Stomach (tissue), 8 donors: ENCODE measurements at regions not wholly inside any gene's neighbourhood (a gene's known extent, or its start where the extent isn't known, plus 50 kb on each side); places are given as distances from the start of the nearest gene placed in this dataset.

Experiments used
- DNase-seq, 2 donors: peaks; one replicate each; pipeline versions ENCODE4 v3.0.0 to v3.0.0-alpha.2; 2013 to 2019
- H3K27ac ChIP-seq, 5 donors: fragments of 200-600 bp in 4 of 5; sonication (generic) in 4 of 5; one replicate each; pipeline ENCODE4 v1.5.1; 2013 to 2019; ENCODE audit warnings: mild to moderate bottlenecking in 1 of 5, moderate library complexity in 1 of 5
- H3K27me3 ChIP-seq, 3 donors: fragments of 200-600 bp; sonication (generic); one replicate each; pipeline ENCODE4 v1.5.1; 2017 to 2019; ENCODE audit warnings: mixed run types in 1 of 3
- H3K36me3 ChIP-seq, 4 donors: fragments of 200-600 bp; sonication (generic); 1 replicate in 3 of 4; 2 replicates in 1 of 4; pipeline ENCODE4 v1.5.1; 2016 to 2019
- H3K4me1 ChIP-seq, 4 donors: fragments of 200-600 bp; sonication (generic); one replicate each; pipeline ENCODE4 v1.5.1; 2016 to 2019
- H3K4me3 ChIP-seq, 4 donors: fragments of 200-600 bp; sonication (generic) in 3 of 4; one replicate each; pipeline ENCODE4 v1.5.1; 2016 to 2019; ENCODE audit warnings: mild to moderate bottlenecking in 1 of 4
- H3K9me3 ChIP-seq, 4 donors: fragments of 200-600 bp; sonication (generic); one replicate each; pipeline ENCODE4 v1.5.1; 2016 to 2019
- CTCF ChIP-seq, 7 experiments: fragments of 450-650 bp in 4 of 7; fragments of 200-600 bp in 3 of 7; sonication (generic) in 3 of 7; IDR thresholded peaks; one replicate each; pipeline ENCODE4 v1.5.1; 2016 to 2019; ENCODE audit warnings: antibody characterized with exemption in 7 of 7, control low read depth in 2 of 7, mild to moderate bottlenecking in 1 of 7
- EP300 ChIP-seq: sonication (generic); formaldehyde crosslinking; IDR thresholded peaks from one replicate; pipeline ENCODE4 v1.6.1; 2017; ENCODE audit warnings: antibody characterized with exemption
- POLR2A ChIP-seq, 4 donors: fragments of 450-650 bp; IDR thresholded peaks; one replicate each; pipeline ENCODE4 v1.6.1; 2016; ENCODE audit warnings: antibody characterized with exemption in 4 of 4, control low read depth in 2 of 4, mild to moderate bottlenecking in 1 of 4, moderate library complexity in 1 of 4
- POLR2AphosphoS5 ChIP-seq, 3 donors: sonication (generic); formaldehyde crosslinking; IDR thresholded peaks; one replicate each; pipeline ENCODE4 v1.6.1; 2016; ENCODE audit warnings: antibody characterized with exemption in 3 of 3
- WGBS, 5 donors: extraction: QIAGEN DNeasy Blood & Tissue Kit in 3 of 5; methylation state at CpG; one replicate each; pipeline versions ENCODE4 v1.1.5 to v1.1.7; 2013 to 2018; 5-methylcytosine and 5-hydroxymethylcytosine counted together
- intact Hi-C: fragments of 100-400 bp; cut with DNase I; formaldehyde crosslinking; loops from one replicate; pipeline ENCODE4 v1.15.1; 2023; ENCODE audit warnings: low total_unique reads
- donor health status: healthy with polysubstance abuse.
- donor health status: Bipolar disorder and iron deficiency.
- donor health status: healthy.

GRCh38 chr1:188871164-188871563, 1606.5 kb downstream of the BRINP3 start:
- H3K9me3 ChIP-seq = no peaks in the 10 kb centered on the region
- H3K27me3 ChIP-seq = no peaks in the 10 kb centered on the region
- TF ChIP-seq CTCF (IDR thresholded peaks at IDR 0.05) (no peak), EP300 (no peak), POLR2AphosphoS5 (IDR thresholded peaks at IDR 0.05) (no peak), POLR2A (IDR thresholded peaks at IDR 0.05) (no peak)
- DNase-seq = no peak
- no peaks in the 10 kb centered on the region for H3K36me3 ChIP-seq
- no peak overlapping the region for H3K27ac ChIP-seq
- no peak overlapping the region for H3K4me3 ChIP-seq
- intact Hi-C loops = no loop called here
- 32 to 57% (median 48%) methylated on average over 1 of the region's 1 CpG for WGBS, 5 donors
- H3K4me1 ChIP-seq = no peaks in the 10 kb centered on the region

DNA sequence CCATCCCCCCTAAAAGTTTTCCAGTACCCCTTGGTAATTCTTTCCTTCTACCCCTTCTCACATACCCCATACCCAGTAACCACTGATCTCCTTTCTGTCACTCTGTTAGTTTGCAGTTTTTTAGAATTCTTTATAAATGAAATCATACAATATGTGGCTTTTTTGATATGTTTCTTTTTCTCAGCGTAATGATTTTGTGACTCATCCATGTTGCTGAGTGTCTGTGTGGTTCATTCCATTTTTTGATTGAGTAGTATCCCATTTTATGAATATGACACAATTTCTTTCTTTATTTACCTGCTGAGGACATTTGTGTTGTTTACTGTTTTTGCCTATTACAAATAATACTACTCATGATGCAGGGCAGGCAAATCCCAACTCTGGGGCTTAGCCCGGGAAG, 1605.3 kb downstream of the BRINP3 start:
- intact Hi-C loops = no loop called here

GRCh38 chr1:188877668-188878067, 1600.0 kb downstream of the BRINP3 start:
- Histone ChIP-seq H3K4me3 (no peak overlapping the region), H3K27me3 (no peaks in the 10 kb centered on the region), H3K36me3 (no peaks in the 10 kb centered on the region), H3K27ac (no peak overlapping the region), H3K9me3 (no peaks in the 10 kb centered on the region), H3K4me1 (no peaks in the 10 kb centered on the region)
- TF ChIP-seq CTCF (IDR thresholded peaks at IDR 0.05) = no peak
- TF ChIP-seq POLR2A (IDR thresholded peaks at IDR 0.05) = no peak
- TF ChIP-seq EP300 = no peak
- TF ChIP-seq POLR2AphosphoS5 (IDR thresholded peaks at IDR 0.05) = no peak
- 84 to 95% (median 87%) methylated on average over 2 of the region's 2 CpGs for WGBS, 5 donors
- DNase-seq = no peak
- intact Hi-C loops = no loop called here

More for the DNA sequence above, 1605.3 kb downstream of the BRINP3 start:
- 74 to 90% (median 85%) methylated on average over 2 of the region's 2 CpGs for WGBS, 5 donors
- Histone ChIP-seq H3K9me3 (no peaks in the 10 kb centered on the region), H3K27me3 (no peaks in the 10 kb centered on the region), H3K4me3 (no peak overlapping the region), H3K36me3 (no peaks in the 10 kb centered on the region), H3K27ac (no peak overlapping the region), H3K4me1 (no peaks in the 10 kb centered on the region)
- TF ChIP-seq EP300 = no peak
- no peak for TF ChIP-seq POLR2A (IDR thresholded peaks at IDR 0.05)
- no peak for TF ChIP-seq CTCF (IDR thresholded peaks at IDR 0.05)
- TF ChIP-seq POLR2AphosphoS5 (IDR thresholded peaks at IDR 0.05) = no peak
- DNase-seq = no peak

DNA sequence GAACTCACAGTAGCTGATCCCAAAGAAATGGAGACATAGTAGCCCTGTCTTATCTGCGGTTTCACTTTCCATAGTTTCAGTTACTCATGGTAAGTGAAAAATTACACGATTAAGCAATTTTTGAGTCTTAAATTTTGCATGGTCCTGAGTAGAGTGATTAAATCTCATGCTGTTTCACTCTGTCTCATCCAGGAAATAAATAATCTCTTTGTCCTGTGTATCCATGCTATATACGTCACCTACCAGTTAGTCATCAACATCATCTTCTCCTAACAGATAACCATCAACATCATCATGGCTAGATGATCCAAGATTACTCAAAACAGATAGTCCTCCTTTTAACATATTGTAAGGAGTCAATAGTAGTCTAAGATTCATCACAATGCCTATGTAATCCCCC, 1589.3 kb downstream of the BRINP3 start:
- no peak overlapping the region for H3K4me3 ChIP-seq
- 53 to 66% (median 56%) methylated on average over 3 of the region's 3 CpGs for WGBS, 5 donors
- TF ChIP-seq POLR2AphosphoS5 (IDR thresholded peaks at IDR 0.05) = no peak
- no peak for TF ChIP-seq EP300
- no peak for TF ChIP-seq POLR2A (IDR thresholded peaks at IDR 0.05)
- no peak for TF ChIP-seq CTCF (IDR thresholded peaks at IDR 0.05)
- no peak overlapping the region for H3K27ac ChIP-seq
- intact Hi-C loops = no loop called here
- no peaks in the 10 kb centered on the region for H3K36me3 ChIP-seq
- peaks cover 0 to 5% (median 0%) of the 10 kb centered on the region in 4 donors for H3K9me3 ChIP-seq
- H3K4me1 ChIP-seq = no peaks in the 10 kb centered on the region
- no peak for DNase-seq
- H3K27me3 ChIP-seq = no peaks in the 10 kb centered on the region
